Putamen (tissue), 1 donor: ENCODE measurements at regions not wholly inside any gene's neighbourhood (a gene's known extent, or its start where the extent isn't known, plus 50 kb on each side); places are given as distances from the start of the nearest gene placed in this dataset.

Source experiments
- DNase-seq: peaks from one replicate; pipeline ENCODE4 v3.0.0-alpha.2; 2016; ENCODE audit warnings: low spot score

DNA sequence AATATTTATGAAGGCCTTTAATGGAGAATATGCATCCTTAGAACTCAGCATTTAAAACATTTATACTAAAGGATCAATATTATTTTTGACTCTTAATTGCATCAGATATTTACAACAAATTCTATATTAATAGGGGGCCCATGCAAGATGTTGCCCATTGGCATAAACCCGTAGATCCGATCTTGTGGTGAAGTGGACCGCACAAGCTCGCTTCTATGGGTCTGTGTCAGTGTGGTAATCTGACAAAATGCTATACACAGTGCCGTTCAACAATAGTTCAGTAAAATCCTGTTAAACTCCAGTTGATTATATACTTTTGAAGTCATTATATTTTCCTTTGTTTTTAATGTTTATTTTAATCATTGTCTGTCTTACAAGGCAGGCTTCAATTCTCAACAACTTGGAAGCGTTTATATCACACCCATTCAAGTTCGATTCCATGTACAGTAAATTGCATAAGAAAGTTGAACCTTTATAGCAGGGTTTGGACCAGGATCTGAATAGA, 809.2 kb downstream of the USP25 start:
- DNase-seq: no peak

DNA sequence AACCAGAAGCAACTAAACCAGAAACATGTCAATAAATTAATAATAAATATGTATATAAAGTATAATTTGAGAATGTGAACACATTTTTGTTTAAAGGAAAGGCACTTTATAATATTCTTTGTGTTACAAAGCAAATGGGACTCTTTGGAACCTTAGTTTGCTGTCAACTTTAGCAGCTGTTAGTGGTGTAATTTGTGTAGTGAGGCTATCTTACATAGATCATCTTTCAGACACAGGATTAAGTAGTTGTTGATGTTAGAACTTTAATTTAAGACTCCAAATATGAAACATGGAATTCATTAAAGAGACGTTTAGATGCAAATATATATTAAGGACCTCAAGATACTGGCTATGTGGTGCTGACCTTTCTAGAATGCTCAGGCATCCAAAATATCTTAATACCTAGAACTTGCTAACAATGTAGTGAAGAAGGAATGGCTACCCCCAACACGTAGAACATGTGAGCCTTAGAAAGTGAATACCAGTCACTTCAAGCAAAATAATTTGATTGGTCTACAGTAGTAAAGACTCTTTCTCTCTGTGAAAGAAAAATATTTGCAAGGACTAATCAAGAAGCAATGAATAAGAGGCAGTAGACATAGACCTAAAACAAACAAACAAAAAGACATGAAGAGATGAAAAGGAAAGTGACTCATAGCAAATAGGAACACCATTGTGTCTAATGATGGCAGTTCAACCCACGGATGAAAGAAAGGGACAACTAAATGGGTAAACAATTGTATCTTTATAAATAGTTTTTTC, 811.4 kb downstream of the USP25 start:
- no peak for DNase-seq

DNA sequence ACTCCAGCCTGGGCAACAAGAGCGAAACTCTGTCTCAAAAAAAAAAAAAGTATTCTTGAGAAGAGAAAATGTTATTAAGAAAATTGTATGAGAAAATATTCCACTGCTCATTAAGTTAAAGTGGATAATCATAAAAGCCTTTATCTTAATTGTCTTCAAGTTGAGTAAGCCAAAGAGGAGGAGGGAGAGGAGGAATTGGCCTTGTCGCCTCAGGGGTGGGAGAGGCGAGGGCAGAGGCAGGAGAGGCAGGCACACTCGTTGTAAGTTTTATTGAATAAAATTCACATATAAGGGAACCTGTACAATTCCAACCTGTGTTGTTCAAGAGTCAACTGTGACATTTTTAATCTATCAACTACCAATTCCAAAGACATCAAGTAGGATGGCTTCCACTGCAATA, 820.3 kb downstream of the USP25 start:
- no peak for DNase-seq

DNA sequence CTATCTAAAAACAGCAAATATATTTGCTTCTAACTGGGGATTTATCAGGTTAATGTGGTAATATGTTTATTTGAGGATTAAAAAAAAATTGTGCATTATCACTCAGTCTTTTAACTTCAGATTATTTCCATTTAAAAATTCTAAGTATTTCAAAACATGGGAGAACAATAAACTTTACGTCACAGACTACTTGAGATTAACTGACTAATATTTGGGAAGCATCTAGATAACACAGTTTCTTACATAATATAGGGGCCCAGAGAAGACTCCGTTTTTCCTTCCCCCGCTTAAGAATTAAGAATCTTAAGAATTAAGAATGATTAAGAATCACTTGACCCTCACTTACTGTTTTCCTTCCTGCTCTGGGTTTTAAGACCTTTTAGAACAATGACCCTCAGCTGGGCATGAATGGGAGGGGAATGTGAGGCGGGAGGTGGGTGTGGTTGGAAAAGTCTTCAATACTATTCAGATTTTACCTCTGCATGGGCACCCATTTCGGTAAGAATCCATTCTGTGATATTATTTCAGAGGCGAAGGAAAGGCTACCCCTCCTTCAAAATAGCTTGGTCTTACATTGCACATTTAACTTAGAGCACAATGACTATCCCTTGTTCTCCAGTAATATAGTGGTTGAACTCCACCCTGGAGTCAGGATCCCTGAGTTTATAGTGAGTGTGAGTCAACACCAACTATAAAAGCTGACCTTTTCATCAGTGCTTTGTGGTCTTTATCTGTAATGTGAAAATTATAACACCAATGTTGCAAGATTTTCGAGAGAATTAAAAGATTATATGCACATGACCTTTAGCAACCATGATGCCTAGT, 821.3 kb downstream of the USP25 start:
- DNase-seq: no peak

DNA sequence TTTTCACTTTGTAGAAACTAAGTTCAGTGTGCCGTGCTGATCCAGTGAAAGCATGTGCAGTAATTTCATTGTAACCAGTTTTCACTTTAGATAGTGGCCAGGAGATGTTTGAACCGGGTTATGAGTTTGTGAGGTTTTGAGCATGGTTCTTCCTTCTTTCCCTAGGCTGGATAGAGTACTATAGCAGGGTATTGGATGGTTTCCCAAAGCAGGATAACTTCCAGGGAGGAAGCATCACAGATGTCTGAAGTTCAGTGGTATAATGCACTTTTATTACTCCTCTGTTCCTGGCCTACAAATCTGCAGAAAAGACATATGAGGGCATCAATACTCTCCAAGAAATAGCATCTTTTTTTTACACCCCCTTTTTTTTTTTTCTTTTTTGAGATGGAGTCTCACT, 823.1 kb downstream of the USP25 start:
- DNase-seq: no peak

DNA sequence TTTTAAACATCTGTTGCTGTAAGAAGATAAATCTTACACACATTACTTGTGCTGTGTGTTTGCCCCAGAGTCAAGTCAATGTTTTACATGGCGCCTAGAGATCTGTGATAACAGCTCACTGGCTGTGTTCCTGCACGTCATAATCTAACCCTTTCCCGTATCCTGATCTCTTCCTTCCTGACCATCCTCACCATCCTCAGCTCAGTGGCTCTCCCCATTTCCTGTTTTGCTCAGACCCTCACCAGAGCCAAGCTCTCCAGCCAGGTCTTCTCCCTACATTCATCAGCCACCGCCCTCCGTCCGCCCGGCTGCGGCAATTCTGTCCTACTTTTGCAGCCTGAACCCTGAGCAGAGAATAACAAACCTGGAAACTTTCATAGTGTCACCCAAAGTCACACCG, 824.7 kb downstream of the USP25 start:
- no peak for DNase-seq

DNA sequence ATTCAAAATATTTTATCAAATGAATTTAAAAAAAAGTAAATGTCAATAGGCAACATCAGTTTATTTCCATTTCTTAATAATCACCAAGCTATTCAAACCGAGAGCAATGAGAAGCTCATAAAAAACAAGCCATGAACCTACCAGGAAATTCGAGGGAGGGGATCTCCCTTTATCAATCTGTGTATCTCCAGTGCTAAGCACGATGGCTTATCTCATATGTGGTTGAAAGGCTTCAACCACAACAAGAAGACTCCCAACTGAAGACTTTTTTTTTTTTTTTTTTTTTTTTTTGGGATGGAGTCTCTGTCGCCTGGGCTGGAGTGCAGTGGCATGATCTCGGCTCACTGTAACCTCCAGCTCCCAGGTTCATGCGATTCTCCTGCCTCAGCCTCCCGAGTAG, 833.3 kb downstream of the USP25 start:
- DNase-seq: no peak

DNA sequence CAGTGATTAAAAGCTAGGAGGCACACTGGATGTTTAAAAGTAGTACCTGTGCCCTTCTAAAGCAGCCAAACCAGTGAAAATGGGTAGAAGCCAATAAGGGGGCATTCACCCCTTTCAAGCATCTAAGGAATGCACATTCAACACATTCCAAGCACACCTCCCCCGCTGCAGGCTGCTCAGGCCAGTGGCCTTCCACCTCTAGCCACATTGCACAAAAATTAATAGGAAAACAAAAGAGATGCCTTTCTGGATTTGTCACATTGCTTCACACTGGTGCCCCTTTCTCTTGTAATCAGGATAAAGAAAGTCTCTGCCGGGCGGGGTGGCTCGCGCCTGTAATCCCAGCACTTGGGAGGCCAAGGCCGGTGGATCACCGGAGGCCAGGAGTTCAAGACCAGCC, 834.0 kb downstream of the USP25 start:
- DNase-seq: no peak

DNA sequence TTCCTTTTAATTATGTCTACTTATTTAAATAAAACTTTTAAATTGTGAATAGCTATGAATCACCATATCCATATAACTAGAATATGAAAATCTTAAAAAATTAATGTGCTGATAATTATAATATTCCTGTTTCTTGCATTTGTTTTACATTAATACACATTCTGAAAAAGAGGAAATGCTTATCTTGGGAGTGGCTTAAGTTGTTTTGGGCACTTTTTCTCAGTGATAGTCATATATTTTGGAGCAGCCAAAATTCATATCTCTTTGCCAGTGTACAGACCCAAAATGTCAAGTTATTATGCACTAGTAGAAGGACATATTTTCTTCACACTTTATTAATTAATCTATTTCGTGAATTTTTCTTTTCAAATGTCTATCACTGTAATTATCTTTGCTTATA, 838.5 kb downstream of the USP25 start:
- no peak for DNase-seq

DNA sequence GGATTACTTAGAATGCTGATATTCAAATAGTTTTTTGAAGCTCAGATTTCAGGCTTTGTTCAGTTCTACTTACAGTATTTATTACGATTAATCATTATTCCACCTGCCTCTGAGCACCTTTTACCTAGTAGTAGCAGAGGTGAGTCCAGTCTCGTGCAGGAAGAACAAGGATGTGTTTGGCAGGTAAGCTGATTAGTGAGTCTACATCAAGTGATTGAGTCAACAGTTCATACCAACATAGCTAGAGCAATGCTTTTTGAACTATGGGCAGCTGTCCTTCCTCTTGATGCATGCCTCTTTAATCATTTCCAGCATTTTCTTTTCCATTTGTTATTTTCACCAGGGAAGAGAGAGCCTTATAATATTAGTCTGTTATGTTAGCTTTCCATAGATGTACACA, 838.9 kb downstream of the USP25 start:
- DNase-seq: no peak

DNA sequence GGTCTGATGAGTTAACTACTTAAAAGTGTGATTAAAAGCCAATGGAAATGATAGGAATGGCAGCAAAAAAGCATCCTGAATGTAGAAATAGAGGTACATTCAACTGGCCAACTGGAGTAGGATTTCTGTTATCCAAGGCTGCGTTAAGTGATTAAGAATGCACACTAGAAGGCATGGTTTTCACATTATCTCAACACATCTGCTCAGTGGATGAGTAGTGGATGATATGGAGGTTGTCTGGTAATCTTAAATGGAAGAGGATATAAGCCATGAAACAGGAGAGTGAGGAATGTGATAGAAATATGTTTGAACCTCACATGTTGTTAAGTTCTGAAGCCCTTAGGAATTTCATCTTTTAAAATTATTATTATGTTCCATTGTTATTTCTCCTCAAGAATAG, 839.9 kb downstream of the USP25 start:
- no peak for DNase-seq

DNA sequence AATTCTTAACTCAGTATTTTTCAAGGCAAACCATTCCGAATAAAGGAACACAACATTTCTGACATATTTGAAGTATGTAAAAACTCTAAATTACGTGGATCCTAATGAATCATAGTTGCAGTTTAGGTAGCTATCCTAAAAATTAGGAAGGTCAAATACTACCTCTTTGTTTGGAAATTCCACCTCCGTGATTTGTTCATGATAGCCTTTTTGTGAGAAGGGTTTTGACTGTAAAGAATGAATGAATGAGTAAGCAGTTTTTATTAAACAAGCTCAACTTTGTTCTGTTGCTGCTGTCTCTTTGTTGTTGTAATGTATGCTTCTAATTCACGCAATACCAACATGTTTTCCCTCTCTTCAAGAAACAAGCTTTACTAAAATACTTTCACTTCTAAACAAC, 840.4 kb downstream of the USP25 start:
- no peak for DNase-seq

DNA sequence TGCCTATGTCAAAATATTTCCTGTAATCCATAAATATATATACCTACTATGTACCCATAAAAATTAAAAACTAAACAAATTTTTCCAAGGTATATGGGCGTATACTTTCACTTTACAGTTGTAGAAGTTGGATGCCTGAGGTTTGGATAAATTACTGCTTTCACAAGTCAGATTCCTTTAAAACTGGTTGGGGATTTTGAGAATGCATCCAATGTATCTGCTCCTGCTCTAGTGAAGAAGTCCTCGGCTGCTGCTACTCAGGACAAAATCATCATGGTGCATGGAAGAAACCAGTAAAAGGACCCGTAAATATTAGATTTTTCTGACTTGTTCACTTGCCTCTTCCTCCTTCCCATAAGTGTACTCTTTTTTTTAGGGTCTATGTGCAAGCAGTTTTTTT, 841.1 kb downstream of the USP25 start:
- no peak for DNase-seq

DNA sequence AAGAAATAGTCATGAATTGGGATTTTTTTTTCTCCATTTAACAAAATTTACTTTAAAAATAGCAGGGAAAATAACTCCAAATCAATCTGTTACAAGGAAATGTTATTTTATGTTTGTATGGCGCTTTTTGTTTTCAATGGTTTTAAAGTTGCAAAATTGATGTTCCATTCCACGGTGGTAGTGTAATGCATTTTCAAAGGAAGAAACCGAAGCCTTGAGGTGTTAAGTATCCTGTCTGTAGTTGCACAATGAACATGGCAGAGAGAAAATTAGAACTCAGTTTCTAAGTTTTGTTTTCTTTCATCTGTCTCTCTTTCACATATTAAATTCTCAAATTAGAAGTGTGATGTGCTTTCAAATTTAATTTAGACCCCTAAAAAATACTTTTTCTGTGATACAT, 841.8 kb downstream of the USP25 start:
- DNase-seq: no peak

DNA sequence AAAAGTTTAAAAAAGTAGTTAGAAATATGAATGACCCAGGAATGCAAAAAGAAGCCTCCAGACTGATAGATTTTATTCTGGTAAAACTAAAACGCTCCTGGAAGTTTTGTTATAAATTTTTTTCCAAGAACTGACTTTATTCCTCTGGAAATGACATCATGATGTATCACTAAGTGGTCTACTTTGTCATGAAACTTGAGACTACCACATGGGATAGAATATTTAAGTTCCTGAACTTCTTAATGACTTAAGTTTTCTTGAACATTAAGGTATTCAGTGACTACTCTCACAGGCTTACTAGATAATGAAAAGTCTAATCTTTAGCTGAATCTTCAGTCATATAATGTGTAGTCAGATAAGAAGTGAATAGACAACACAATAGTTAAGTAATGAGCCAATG, 842.2 kb downstream of the USP25 start:
- no peak for DNase-seq

DNA sequence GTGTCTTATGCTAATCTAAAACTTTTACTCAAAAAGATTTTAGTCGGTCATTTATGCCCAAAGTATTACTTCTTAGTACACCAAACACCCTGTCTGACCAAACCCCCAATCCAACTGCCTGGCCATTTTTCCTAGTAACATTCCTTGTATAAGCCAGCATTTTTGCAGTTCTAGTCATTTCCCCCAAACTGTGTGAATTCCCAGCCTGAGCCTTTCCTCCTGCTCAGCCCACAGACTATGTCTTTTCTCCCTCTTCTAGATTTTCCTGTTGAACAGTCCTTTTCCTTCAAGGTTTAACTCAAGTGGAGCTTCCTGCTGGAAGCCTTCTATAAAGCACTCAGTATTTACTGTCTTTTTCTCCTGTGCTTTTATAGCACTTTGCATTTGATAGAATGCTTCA, 843.8 kb downstream of the USP25 start:
- no peak for DNase-seq

DNA sequence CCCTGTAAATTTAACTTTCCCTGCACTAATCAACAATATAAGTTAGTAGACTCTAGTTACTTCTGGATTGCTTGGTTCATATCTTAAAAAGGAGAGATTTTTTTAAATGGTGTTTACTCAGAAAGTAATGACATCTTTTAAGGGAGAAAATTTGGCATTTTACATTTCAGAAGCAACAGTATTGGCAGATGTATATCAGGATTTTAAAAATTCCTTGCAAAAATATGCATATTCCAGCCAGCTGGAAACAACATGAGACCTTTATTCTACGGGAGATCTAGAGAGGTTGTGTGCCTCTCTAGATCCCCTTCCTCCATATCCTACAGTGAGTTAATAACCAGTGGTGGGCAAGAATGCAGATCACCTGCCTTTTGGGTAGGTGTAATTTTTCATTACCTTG, 848.2 kb downstream of the USP25 start:
- DNase-seq: no peak

DNA sequence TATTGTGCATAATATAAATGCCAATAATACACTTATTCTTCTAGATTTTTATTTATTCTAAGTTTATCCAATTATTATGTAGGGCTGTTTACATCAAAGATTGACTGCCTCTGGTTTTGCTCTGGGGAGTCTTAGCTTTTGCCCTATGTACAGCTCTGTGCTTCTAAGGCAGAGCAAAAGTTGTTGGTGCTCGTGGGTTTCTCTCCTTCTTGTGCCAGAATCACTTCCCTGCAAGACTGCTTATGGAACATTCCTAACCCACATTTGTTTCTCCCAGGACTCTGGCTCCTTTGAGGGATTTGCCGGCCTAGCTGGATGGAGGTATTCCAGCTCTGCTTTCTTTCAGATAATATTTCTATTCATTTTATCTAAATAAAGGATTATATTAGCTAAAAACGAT, 849.1 kb downstream of the USP25 start:
- no peak for DNase-seq

DNA sequence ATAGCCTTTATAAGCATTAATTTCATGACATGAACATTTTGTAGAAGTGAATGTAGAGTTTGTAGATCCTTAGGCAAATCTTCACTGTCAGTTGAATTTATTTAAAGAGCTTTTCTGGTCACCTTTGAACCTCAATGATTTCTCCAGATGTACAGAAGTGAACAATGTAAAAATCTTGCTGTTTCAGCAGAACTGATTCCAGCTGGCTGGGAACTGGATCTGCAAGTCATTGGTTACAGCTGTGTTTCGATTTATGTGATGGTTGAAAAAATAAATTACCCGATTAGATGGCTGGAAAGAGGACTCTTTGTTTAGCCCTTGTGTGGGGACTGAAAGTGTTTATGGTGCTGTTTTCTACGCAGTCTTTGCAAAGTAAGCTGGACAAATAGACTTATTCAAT, 849.8 kb downstream of the USP25 start:
- peak; percentile 65 for DNase-seq

DNA sequence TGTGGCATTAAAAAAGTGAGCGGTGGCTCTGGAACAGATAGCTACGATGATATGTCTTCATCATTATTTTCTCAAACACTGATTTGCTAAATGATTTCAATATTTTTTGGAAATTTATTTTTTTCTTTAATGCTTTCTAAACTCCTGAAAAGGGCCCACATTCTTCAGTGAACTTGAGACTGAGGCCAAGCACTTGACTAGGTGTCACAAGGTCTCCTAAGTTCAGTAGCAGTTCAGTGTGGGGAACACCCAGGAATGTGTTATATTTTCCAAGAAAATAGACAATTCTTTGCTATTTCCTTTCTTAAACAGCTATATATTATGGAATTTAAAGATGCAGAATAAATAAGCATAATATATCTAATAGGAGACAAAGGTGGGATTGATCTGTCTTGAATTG, 850.9 kb downstream of the USP25 start:
- no peak for DNase-seq

DNA sequence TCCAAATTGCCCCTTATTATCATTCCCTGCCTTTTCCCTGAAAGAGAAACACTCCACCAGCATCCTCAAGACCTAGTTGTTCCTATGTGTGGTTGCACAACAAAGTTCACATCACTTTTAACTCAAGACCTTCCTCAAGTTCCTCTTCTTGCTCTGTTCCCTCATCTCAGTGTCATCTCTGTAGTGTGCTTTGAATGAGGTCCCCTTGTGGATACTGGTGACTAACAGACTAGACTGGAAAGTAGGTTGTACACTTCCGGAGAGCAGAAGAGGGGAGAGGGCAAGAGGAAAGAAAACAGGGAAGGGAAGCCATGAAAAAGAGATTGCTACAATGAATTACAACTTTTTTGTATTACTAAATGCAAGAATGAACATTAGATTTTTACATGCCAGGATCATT, 853.8 kb downstream of the USP25 start:
- DNase-seq: no peak

DNA sequence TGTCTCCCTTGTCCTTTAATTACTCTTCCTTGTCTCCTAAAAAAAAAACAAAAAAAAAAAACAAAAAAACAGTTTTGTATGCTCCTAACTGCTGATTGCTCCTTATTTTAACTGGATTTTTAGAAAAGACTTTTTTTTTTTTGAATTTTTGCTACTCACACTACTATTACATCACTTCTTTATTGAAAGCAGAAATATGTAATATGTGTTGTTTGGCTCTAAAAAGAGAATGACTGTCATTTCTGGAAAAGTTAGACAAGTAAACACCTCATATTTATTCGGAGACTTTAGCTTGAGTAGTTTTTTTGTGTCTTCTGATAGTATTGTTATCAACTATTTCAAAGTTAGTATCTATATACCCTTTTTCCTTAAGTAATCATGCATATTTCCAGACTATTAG, 855.0 kb downstream of the USP25 start:
- no peak for DNase-seq

DNA sequence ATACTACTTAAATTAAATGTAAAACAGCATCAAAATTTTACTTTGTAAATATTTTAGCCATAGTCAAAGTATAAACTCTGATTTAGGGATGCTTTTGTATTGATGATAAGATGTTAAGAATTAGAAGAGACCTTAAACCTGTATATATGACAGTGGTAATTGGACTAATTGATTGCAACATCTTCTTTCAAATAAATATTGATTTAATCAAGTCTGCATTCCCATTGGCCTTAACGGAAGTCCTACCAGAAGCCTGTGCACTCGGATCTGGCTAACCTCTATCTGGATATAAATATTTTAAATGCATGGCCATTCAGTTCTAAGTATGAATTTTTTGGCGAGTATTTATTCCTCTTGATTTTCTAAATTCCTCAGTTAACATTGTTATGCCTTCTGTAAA, 856.1 kb downstream of the USP25 start:
- DNase-seq: no peak
